Keratinocyte (primary cell): ENCODE measurements at regions not wholly inside any gene's neighbourhood (a gene's known extent, or its start where the extent isn't known, plus 50 kb on each side); places are given as distances from the start of the nearest gene placed in this dataset.

Experiments used
- DNase-seq: peaks from one replicate; pipeline ENCODE4 v3.0.0-alpha.2; 2011; ENCODE audit warnings: low read depth, missing footprints, low spot score
- FAIRE-seq: peaks from 2 replicates; lab custom pipeline; 2011; peaks lifted over from hg19 to GRCh38; lab: Jason Lieb, UNC
- H2AFZ ChIP-seq: 2 replicates; pipeline ENCODE4 v1.6.0; 2012; ENCODE audit warnings: low read length, control low read depth, inconsistent platforms; ENCODE audit not compliant: control insufficient read depth
- H3K27ac ChIP-seq: 2 replicates; pipeline ENCODE4 v1.5.1; 2011; ENCODE audit warnings: low read length; ENCODE audit not compliant: control insufficient read depth, insufficient read depth
- H3K27me3 ChIP-seq: 3 replicates; pipeline ENCODE4 v1.6.0; 2011; ENCODE audit warnings: low read length; ENCODE audit not compliant: control insufficient read depth, insufficient read depth; ENCODE audit errors: extremely low read depth
- H3K36me3 ChIP-seq, 2 experiments: 2 replicates in 1 of 2; 3 replicates in 1 of 2; pipeline ENCODE4 v1.5.1; 2011; ENCODE audit warnings: low read length in 2 of 2, mild to moderate bottlenecking in 1 of 2; ENCODE audit not compliant: control insufficient read depth in 2 of 2, insufficient read depth in 2 of 2; ENCODE audit errors: extremely low read depth in 1 of 2
- H3K4me1 ChIP-seq: 3 replicates; pipeline ENCODE4 v1.5.1; 2011; ENCODE audit warnings: low read length; ENCODE audit not compliant: control insufficient read depth, insufficient read depth; ENCODE audit errors: extremely low read depth
- H3K4me2 ChIP-seq: 3 replicates; pipeline ENCODE4 v1.6.0; 2011; ENCODE audit warnings: low read depth, low read length; ENCODE audit not compliant: control insufficient read depth, insufficient read depth; ENCODE audit errors: extremely low read depth
- H3K4me3 ChIP-seq, 3 experiments: fragments of 200-600 bp in 1 of 3; sonication (generic) in 1 of 3; 2 replicates in 2 of 3; 3 replicates in 1 of 3; pipeline ENCODE4 v1.5.1; 2011 to 2016; ENCODE audit warnings: low read length in 3 of 3, mild to moderate bottlenecking in 3 of 3, control low read depth in 2 of 3, inconsistent platforms in 1 of 3, low read depth in 1 of 3, mixed read lengths in 1 of 3, mixed run types in 1 of 3, moderate library complexity in 1 of 3; ENCODE audit not compliant: control insufficient read depth in 2 of 3, insufficient read depth in 2 of 3; ENCODE audit errors: extremely low read depth in 1 of 3
- H3K79me2 ChIP-seq: 2 replicates; pipeline ENCODE4 v1.6.0; 2012; ENCODE audit warnings: low read length; ENCODE audit not compliant: control insufficient read depth, insufficient read depth
- H3K9ac ChIP-seq: 3 replicates; pipeline ENCODE4 v1.6.0; 2011; ENCODE audit warnings: low read length; ENCODE audit not compliant: control insufficient read depth, insufficient read depth; ENCODE audit errors: extremely low read depth
- H3K9me1 ChIP-seq: 3 replicates; pipeline ENCODE4 v1.6.0; 2011; ENCODE audit warnings: low read length; ENCODE audit not compliant: control insufficient read depth, insufficient read depth; ENCODE audit errors: extremely low read depth
- H3K9me3 ChIP-seq: 2 replicates; pipeline ENCODE4 v1.5.1; 2012; ENCODE audit warnings: low read depth, low read length; ENCODE audit not compliant: control insufficient read depth
- H4K20me1 ChIP-seq: 3 replicates; pipeline ENCODE4 v1.6.0; 2011; ENCODE audit warnings: low read length; ENCODE audit not compliant: control insufficient read depth, insufficient read depth; ENCODE audit errors: extremely low read depth
- CTCF ChIP-seq, 3 experiments: IDR thresholded peaks in 1 of 3; conservative IDR thresholded peaks in 1 of 3; optimal IDR thresholded peaks in 1 of 3; 2 replicates in 2 of 3; 3 replicates in 1 of 3; pipeline versions ENCODE3 to v1.5.1; 2011; ENCODE audit warnings: low read length in 3 of 3, mild to moderate bottlenecking in 3 of 3, moderate library complexity in 2 of 3, control low read depth in 1 of 3, inconsistent platforms in 1 of 3; ENCODE audit not compliant: insufficient read depth in 2 of 3; ENCODE audit errors: extremely low read depth in 1 of 3
- EZH2 ChIP-seq: IDR thresholded peaks from one replicate; pipeline ENCODE4 v1.6.1; 2012; ENCODE audit warnings: inconsistent platforms, mild to moderate bottlenecking, low read length, moderate library complexity
- dilution Hi-C: fragments of 300-500 bp; cut with MboI; formaldehyde crosslinking; loops from one replicate; pipeline ENCODE4 v1.7.0; 2020; ENCODE audit warnings: low sequenced_read_pairs; ENCODE audit not compliant: extremely low pct_ligation_motif_present

- no peak overlapping the region for H3K4me3 ChIP-seq
- TF ChIP-seq EZH2, result no peak
- no peak for TF ChIP-seq CTCF (optimal IDR thresholded peaks at IDR 0.05 in 1 of 3, IDR thresholded peaks at IDR 0.05 in 1 of 3, conservative IDR thresholded peaks at IDR 0.05 in 1 of 3; ENCODE audit: extremely low read depth in 1 of 3, insufficient read depth in 2 of 3, low read length in 3 of 3)
- dilution Hi-C loops, result no loop called here
- no peak overlapping the region for H3K9ac ChIP-seq
- H2AFZ ChIP-seq, result no peak overlapping the region
- no peaks in the 10 kb centered on the region for H3K36me3 ChIP-seq
- H3K9me1 ChIP-seq, result no peaks in the 10 kb centered on the region
- H3K4me1 ChIP-seq, result no peaks in the 10 kb centered on the region
- no peaks in the 10 kb centered on the region for H3K9me3 ChIP-seq
- no peaks in the 10 kb centered on the region for H3K79me2 ChIP-seq
- no peaks in the 10 kb centered on the region for H4K20me1 ChIP-seq
- FAIRE-seq (no peak), DNase-seq (no peak)
- H3K27me3 ChIP-seq, result no peaks in the 10 kb centered on the region
- no peak overlapping the region for H3K27ac ChIP-seq
- H3K4me2 ChIP-seq, result no peak overlapping the region
Measured at GRCh38 chr12:92210071-92210470, 64.4 kb upstream of the BTG1 start.

GRCh38 chr12:92208613-92209121, 63.0 kb upstream of the BTG1 start:
- Histone ChIP-seq H3K27me3 (no peaks in the 10 kb centered on the region), H3K9me1 (no peaks in the 10 kb centered on the region), H3K27ac (no peak overlapping the region), H3K36me3 (no peaks in the 10 kb centered on the region), H3K79me2 (no peaks in the 10 kb centered on the region), H3K4me2 (no peak overlapping the region), H3K4me3 (no peak overlapping the region), H4K20me1 (no peaks in the 10 kb centered on the region), H2AFZ (no peak overlapping the region), H3K9me3 (no peaks in the 10 kb centered on the region), H3K9ac (no peak overlapping the region), H3K4me1 (no peaks in the 10 kb centered on the region)
- DNase-seq (no peak), FAIRE-seq (no peak)
- TF ChIP-seq CTCF (optimal IDR thresholded peaks at IDR 0.05 in 1 of 3, IDR thresholded peaks at IDR 0.05 in 1 of 3, conservative IDR thresholded peaks at IDR 0.05 in 1 of 3; ENCODE audit: extremely low read depth in 1 of 3, insufficient read depth in 2 of 3, low read length in 3 of 3) (no peak), EZH2 (no peak)
- dilution Hi-C loops, result no loop called here
